CD4-positive, alpha-beta T cell treated with Interleukin-2 at 100 ng/mL for 4 hours (primary cell): ENCODE measurements at regions not wholly inside any gene's neighbourhood (a gene's known extent, or its start where the extent isn't known, plus 50 kb on each side); places are given as distances from the start of the nearest gene placed in this dataset.
"Not testable (repeated sequence)": the region's sequence is repeated elsewhere in the genome, so short reads cannot be mapped to it uniquely, and the experiment has no call there.

ENCODE experiments used
- DNase-seq: peaks from one replicate; pipeline ENCODE4 v3.0.0-alpha.2; 2020; ENCODE audit warnings: low spot score

- DNase-seq, result no peak
Observed at GRCh38 chr2:208686665-208687064, 280.1 kb downstream of the PTH2R start.

GRCh38 chr2:208687720-208688119 lies 281.1 kb downstream of the PTH2R start:
- not testable (repeated sequence) for DNase-seq

GRCh38 chr2:208698114-208698513 lies 291.5 kb downstream of the PTH2R start:
- DNase-seq, result no peak

GRCh38 chr2:208708486-208708885 lies 301.9 kb downstream of the PTH2R start:
- no peak for DNase-seq

- no peak for DNase-seq
Observed at GRCh38 chr2:208711598-208711997, 305.0 kb downstream of the PTH2R start.

- no peak for DNase-seq
Observed at GRCh38 chr2:208713066-208713745, 306.6 kb downstream of the PTH2R start.

- no peak for DNase-seq
Observed at GRCh38 chr2:208718828-208719227, 312.2 kb downstream of the PTH2R start.

- no peak for DNase-seq
Observed at GRCh38 chr2:208722731-208723130, 316.1 kb downstream of the PTH2R start.

- DNase-seq, result no peak
Observed at GRCh38 chr2:208725280-208725679, 318.7 kb downstream of the PTH2R start.

GRCh38 chr2:208726242-208726641 lies 319.6 kb downstream of the PTH2R start:
- no peak for DNase-seq

- DNase-seq, result not testable (repeated sequence)
Observed at GRCh38 chr2:208751663-208752415, 345.2 kb downstream of the PTH2R start.

- DNase-seq, result no peak
Observed at GRCh38 chr2:208757364-208757763, 350.8 kb downstream of the PTH2R start.

GRCh38 chr2:208773074-208773473 lies 366.5 kb downstream of the PTH2R start:
- DNase-seq, result not testable (repeated sequence)

GRCh38 chr2:208781166-208781565 lies 374.6 kb downstream of the PTH2R start:
- no peak for DNase-seq

- DNase-seq, result no peak
Observed at GRCh38 chr2:208782097-208782496, 375.5 kb downstream of the PTH2R start.

- DNase-seq, result no peak
Observed at GRCh38 chr2:208783184-208783583, 376.6 kb downstream of the PTH2R start.

- not testable (repeated sequence) for DNase-seq
Observed at GRCh38 chr2:208784774-208785173, 378.2 kb downstream of the PTH2R start.

- DNase-seq, result no peak
Observed at GRCh38 chr2:208791257-208791656, 384.7 kb downstream of the PTH2R start.

- DNase-seq, result no peak
Observed at GRCh38 chr2:208792766-208793165, 386.2 kb downstream of the PTH2R start.

- DNase-seq, result no peak
Observed at GRCh38 chr2:208793434-208793833, 386.8 kb downstream of the PTH2R start.

- no peak for DNase-seq
Observed at GRCh38 chr2:208794288-208794975, 387.8 kb downstream of the PTH2R start.

GRCh38 chr2:208798698-208799097 lies 392.1 kb downstream of the PTH2R start:
- no peak for DNase-seq

GRCh38 chr2:208799397-208799796 lies 392.8 kb downstream of the PTH2R start:
- DNase-seq, result no peak
